ENCODE measurements at regions not wholly inside any gene's neighbourhood (a gene's known extent, or its start where the extent isn't known, plus 50 kb on each side); places are given as distances from the start of the nearest gene placed in this dataset.

DNA sequence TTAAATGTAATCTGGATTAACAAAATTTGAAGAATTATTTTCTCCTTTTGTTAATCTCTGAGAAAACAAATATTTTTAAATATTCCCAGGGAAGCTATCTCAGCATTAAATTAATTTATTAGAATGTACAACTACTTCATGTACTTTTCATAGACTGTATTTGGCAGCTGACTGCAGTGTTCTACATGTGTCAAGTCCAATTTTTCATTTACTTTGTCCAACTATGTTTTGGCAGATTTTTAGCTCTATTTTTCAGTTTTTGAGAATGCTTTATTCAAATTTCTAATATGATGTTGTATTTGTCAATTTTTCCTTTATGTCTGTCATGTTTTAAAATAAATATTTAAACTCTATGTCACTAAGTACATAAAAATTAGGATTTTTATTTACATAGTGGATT is 925.1 kb downstream of the OTOL1 start:
- DNase-seq (ENCODE audit: low spot score) = no peak

DNA sequence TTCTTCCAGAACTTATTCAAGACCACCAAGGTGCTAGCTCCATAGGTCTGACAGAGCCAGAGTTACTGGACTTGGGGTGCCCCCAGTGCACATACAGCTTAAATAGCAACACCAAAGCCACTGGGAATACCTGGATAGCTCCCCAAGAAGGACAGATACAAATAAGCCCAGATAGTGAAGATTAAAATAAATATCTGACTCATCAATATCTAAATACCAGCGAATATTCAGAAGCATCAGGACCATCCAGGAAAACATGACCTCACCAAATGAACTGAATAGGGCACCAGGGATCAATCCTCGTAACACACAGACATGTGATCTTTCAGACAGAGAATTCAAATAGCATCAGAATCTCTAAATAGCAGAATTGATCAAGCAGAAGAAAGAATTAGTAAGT is 931.6 kb downstream of the OTOL1 start:
- no peak for DNase-seq (ENCODE audit: low spot score)

DNA sequence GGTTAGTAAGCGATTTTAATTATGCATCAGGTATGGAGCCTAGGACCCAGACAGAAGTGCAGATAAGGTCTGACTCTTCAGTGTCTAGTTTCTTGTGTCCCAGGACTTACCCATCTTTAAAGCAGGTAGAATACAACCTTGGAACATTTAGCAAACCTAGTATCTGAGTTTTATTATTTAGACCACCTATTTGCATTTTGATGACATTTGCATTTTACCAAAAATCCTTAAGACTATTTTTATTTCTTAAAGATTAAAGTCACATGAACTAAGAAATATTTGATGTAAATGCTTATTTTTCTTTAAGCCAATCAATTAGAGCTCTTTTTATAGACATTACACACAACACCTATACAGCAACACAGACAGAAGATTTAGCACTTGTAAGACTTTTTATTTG is 939.1 kb downstream of the OTOL1 start:
- DNase-seq (ENCODE audit: low spot score) = no peak

GRCh38 chr3:162436826-162437225 is 940.2 kb downstream of the OTOL1 start:
- DNase-seq (ENCODE audit: low spot score) = no peak

GRCh38 chr3:162437480-162437879 is 940.9 kb downstream of the OTOL1 start:
- no peak for DNase-seq (ENCODE audit: low spot score)

- no peak for DNase-seq (ENCODE audit: low spot score)
Observed at GRCh38 chr3:162441716-162442115, 945.1 kb downstream of the OTOL1 start.

DNA sequence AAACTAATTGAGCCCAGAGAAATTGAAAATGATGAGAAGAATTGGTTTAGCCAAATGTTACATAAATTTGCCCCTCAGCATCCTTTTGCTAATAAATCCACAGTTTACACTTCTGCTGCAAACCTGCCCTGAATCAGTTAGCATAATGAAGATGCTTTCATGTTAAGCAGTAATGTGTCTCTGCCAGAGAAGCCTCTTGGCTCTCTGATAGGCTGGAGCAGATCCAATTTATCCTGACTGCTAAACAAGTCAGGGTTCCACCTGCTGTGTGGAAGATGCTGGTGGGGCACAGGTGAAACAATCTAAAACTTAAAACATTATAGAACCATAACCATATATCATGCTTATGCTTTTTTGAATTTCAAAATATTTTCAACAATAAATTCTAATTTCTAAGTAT is 946.8 kb downstream of the OTOL1 start:
- no peak for DNase-seq (ENCODE audit: low spot score)

GRCh38 chr3:162468791-162469190 is 972.2 kb downstream of the OTOL1 start:
- DNase-seq (ENCODE audit: low spot score) = no peak

- no peak for DNase-seq (ENCODE audit: low spot score)
Observed at GRCh38 chr3:162487138-162487537, 990.5 kb downstream of the OTOL1 start.

GRCh38 chr3:162489853-162490252 is 993.2 kb downstream of the OTOL1 start:
- DNase-seq (ENCODE audit: low spot score) = no peak

DNA sequence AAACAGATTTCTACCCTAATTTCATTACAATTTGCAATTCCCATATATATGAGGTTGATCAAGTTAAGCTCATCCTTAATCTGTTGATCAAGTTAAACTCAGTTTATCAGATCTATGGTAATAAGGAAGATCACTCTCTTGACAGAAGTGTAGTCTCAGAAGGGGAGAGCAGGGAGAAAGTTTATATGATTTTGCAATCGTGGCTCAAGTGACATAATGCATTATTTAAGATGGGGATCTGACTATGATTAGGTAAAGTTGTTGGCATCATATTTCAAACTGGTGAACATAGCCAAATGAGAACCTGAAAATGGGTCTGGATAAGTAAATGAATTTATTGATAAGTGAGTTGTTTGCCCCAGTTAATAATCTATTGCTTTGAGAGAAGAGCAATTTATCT is 995.3 kb downstream of the OTOL1 start:
- no peak for DNase-seq (ENCODE audit: low spot score)

- no peak for DNase-seq (ENCODE audit: low spot score)
Observed at GRCh38 chr3:162492446-162493081, 996.0 kb downstream of the OTOL1 start.

- no peak for DNase-seq (ENCODE audit: low spot score)
Observed at GRCh38 chr3:162498626-162499025, 1002.0 kb downstream of the OTOL1 start.

DNA sequence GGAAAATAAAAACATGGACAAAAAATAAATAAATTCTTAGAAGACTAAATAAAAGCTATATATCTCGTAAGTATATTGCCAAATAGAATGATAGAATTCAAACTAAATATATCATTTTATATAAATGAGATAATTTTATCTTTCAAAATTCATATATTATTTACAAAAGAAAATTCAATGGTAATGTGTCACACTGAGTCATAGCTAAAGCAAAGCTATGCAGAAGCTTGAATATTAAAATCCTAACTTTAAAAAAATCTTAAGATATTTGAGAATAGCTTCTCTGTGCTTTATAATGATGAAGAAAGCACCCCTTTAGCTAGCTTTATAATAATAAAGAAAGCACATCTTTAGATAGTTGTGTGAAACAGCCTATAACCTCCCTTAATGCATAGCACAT is 1010.8 kb downstream of the OTOL1 start:
- DNase-seq (ENCODE audit: low spot score) = no peak

DNA sequence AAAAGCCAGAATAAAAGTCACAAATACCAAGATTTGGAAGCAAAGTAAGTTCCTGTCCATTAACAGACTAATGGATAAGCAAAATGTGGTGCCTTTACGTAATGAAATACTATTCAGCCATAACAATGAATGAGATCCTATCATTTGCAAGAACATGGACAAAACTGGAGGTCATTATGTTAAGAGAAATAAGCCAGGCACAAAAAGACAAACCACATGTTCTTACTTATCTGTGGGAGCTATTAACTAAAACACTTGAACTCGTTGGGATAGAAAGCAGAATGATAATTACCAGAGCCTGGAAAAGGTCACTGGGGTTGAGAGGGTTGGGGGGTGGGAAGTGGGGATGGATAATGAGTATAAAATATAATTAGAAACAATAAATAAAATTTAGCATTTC is 1015.9 kb downstream of the OTOL1 start:
- no peak for DNase-seq (ENCODE audit: low spot score)

DNA sequence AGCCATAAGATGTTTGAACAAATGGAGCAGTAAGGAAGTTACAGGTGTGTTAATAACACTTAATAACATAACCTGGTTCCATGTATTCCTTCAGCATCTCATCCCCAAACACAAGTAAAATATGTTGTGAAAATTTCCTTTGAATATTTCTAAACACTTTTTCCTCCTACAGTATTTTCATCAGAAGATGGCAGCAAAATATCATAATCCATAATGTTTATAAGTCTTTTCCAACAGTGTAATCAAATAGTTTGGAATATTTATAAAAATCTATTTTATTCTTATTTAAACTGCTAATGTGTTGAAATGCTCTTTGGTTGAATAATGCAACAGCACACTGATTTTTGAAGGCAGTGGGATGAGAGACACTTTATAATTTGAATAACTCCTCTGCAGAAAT is 1020.5 kb downstream of the OTOL1 start:
- DNase-seq (ENCODE audit: low spot score) = no peak

DNA sequence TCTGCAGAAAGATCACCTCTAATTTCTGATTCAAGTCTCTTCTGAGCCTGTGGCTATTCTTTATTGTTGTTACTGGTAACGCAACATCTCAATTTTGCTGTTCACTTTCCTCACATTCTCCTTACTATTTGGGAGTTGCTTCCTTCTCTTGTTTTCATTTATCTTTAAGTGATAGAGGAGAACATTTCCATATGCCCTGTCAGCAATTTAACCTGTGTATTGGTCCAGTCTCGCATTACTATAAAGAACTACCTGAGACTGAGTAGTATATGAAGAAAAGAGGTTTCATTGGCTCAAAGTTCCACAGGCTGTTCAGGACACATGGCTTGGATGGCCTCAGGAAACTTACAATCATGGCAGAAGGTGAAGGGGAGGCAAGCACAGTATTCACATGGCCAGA is 1025.1 kb downstream of the OTOL1 start:
- DNase-seq (ENCODE audit: low spot score) = no peak

DNA sequence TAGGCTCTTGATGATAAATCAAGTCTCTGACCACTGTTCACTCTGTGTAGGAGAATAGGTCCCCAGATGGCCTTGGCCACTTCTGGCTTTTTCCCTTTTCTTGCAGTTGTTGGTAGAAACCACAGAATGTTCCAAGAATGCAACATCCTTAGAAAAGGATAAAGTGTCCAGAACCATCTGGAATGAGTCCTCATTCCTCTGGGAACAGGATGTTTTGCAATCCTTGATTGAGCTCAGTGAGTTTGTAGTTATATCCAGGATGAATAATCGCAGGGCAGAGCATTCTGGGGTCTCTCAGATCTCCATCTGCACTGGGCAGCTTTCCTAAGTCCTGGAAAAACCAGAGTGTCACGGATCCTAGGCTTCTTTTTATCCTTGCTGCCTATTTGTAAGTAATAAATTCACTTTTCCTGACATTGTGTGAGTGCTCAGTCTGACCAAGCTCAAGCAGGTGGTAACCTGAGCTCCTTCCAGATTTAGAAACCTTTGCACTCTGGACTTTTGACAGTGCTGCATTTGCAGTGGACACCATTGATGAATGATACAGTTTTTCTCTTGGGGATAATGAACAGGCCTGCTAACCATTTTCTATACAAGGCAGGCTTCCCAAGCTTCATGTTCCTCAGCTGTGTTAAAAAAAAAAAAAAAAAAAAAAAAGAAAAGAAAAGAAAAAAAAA is 1028.6 kb downstream of the OTOL1 start:
- no peak for DNase-seq (ENCODE audit: low spot score)

DNA sequence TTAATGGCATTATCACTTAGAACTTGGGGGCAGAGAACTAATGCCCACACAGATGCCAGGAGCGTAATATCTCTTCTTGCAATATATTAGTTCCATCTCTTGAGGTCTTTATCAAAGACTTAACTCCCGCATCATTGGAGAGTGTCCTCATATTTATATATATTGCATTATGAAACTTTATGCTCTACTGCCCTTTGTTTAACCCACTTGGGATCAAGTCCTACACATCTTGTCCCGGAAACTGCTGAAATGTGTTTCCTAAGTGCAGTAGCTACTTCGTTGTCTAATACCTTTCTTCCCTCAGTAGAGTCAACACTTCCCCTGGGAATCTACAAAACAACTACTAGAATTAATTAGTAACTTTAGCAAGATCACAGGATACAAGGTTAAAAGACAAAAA is 1029.2 kb downstream of the OTOL1 start:
- no peak for DNase-seq (ENCODE audit: low spot score)

GRCh38 chr3:162534431-162534830 is 1037.8 kb downstream of the OTOL1 start:
- DNase-seq (ENCODE audit: low spot score) = no peak

DNA sequence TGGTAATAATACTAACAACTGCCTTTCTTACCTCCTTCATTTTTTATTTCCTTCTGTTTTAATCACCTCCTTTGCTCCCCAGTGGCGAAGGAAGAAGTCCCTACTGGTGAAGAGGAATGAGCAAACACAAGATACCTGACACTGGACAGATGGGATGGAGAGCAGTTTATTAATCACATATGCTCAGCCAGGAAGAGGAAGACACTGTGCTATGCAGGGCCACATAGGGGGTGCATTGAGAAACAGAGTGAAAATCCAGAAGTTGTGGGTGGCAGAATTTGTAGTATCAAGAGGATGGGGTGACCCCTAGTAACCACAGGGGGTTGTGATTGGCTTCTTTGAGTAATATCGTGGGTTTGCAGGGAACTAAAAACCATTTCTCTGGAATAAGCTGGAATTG is 1041.9 kb downstream of the OTOL1 start:
- DNase-seq (ENCODE audit: low spot score) = no peak

DNA sequence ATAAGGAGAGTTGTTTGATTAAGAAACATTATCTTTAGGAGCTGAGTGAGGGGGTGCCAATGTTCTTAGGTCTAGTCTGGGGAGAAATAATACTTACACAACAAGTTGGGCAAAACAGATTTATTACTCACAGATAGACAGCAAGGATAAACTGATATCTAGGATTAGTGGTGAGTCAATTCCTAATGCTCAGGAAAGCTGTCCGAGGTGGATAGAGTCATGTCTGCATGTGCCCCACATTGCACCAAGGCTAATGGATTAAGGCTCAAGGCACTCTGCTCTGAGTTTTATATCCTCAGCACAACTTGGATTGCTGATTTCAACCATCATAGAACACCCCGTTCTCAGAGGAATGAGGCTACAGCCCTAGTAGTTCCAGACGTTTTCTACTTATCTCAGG is 1042.3 kb downstream of the OTOL1 start:
- no peak for DNase-seq (ENCODE audit: low spot score)

GRCh38 chr3:162540421-162540820 is 1043.8 kb downstream of the OTOL1 start:
- DNase-seq (ENCODE audit: low spot score) = no peak

- DNase-seq (ENCODE audit: low spot score) = no peak
Observed at GRCh38 chr3:162541923-162542322, 1045.3 kb downstream of the OTOL1 start.

Measured in activated CD4-positive, alpha-beta T cell treated with anti-CD3 and anti-CD28 coated beads, Interleukin-2, Interleukin-4, amounts not matched to agents 100 ng/mL and 50 ng/mL, durations not matched to agents 16 hours and 8 hours (primary cell).